PC-9 (cell line): ENCODE measurements at regions not wholly inside any gene's neighbourhood (a gene's known extent, or its start where the extent isn't known, plus 50 kb on each side); places are given as distances from the start of the nearest gene placed in this dataset.

Source experiments
- BruUV-seq: library from RNA; stranded (reverse); fragments of 400-500 nt; replicated peaks from 2 replicates; lab custom pipeline; 2021; lab: Mats Ljungman, UMichigan
- CTCF ChIA-PET: fragments of 300-600 bp; sonication (Branson Sonifier 250); formaldehyde crosslinking; loops from one replicate; lab custom pipeline; 2022; ENCODE audit warnings: antibody characterized with exemption; lab: Charles Lee
- POLR2A ChIA-PET: fragments of 300-600 bp; sonication (Branson Sonifier 250); formaldehyde crosslinking; loops from one replicate; lab custom pipeline; 2022; ENCODE audit warnings: antibody characterized with exemption; ENCODE audit not compliant: unreplicated experiment; lab: Charles Lee
- DNase-seq, 2 experiments: peaks; one replicate each; pipeline versions ENCODE4 v3.0.0 to v3.0.0-alpha.2; 2015 to 2022; ENCODE audit warnings: mixed read lengths in 1 of 2
- H2AFZ ChIP-seq: fragments of 200-600 bp; sonication (generic); 2 replicates; pipeline ENCODE4 v1.8.1; 2017; ENCODE audit warnings: antibody characterized with exemption
- H3F3A ChIP-seq: fragments of 200-600 bp; sonication (generic); 2 replicates; pipeline ENCODE4 v1.8.1; 2017; ENCODE audit warnings: antibody characterized with exemption, mild to moderate bottlenecking, low read depth; ENCODE audit not compliant: insufficient read depth
- H3K27ac ChIP-seq: fragments of 200-600 bp; sonication (generic); 2 replicates; pipeline ENCODE4 v1.6.1; 2016; ENCODE audit warnings: mixed run types
- H3K27me3 ChIP-seq: fragments of 200-600 bp; sonication (generic); 2 replicates; pipeline ENCODE4 v1.6.1; 2016; ENCODE audit warnings: low read depth, mixed run types; ENCODE audit not compliant: insufficient read depth
- H3K36me3 ChIP-seq: fragments of 200-600 bp; sonication (generic); 2 replicates; pipeline ENCODE4 v1.6.1; 2016; ENCODE audit warnings: low read depth, mixed run types
- H3K4me1 ChIP-seq: fragments of 200-600 bp; sonication (generic); replicated peaks from 2 replicates; pipeline ENCODE4 v1.6.1; 2016; ENCODE audit warnings: mixed run types; ENCODE audit not compliant: insufficient read depth
- H3K4me2 ChIP-seq: fragments of 200-600 bp; sonication (generic); 2 replicates; pipeline ENCODE4 v1.6.1; 2017; ENCODE audit warnings: mixed run types
- H3K4me3 ChIP-seq: fragments of 200-600 bp; sonication (generic); 2 replicates; pipeline ENCODE4 v1.6.1; 2016; ENCODE audit warnings: mixed run types
- H3K79me2 ChIP-seq: fragments of 200-600 bp; sonication (generic); 2 replicates; pipeline ENCODE4 v1.6.1; 2017; ENCODE audit warnings: low read depth, mixed run types
- H3K9me2 ChIP-seq: fragments of 200-600 bp; sonication (generic); 2 replicates; pipeline ENCODE4 v1.8.1; 2017; ENCODE audit warnings: mild to moderate bottlenecking; ENCODE audit not compliant: insufficient read depth
- H3K9me3 ChIP-seq: fragments of 200-600 bp; sonication (generic); 2 replicates; pipeline ENCODE4 v1.8.1; 2016; ENCODE audit warnings: low read depth; ENCODE audit not compliant: insufficient read depth
- H4K20me1 ChIP-seq: fragments of 200-600 bp; sonication (generic); 2 replicates; pipeline ENCODE4 v1.8.1; 2017; ENCODE audit not compliant: insufficient read depth
- CTCF ChIP-seq: fragments of 200-600 bp; sonication (generic); conservative IDR thresholded peaks from 2 replicates; pipeline ENCODE4 v1.6.1; 2017; ENCODE audit warnings: mixed run types, antibody characterized with exemption, mild to moderate bottlenecking, moderate library complexity
- EZH2 ChIP-seq: fragments of 200-600 bp; sonication (generic); IDR thresholded peaks from 2 replicates; pipeline ENCODE4 v1.8.0; 2017; ENCODE audit warnings: antibody characterized with exemption, low read depth
- intact Hi-C: fragments of 100-400 bp; cut with micrococcal nuclease; formaldehyde crosslinking; loops from one replicate; pipeline ENCODE4 v1.10.0; 2022; ENCODE audit not compliant: unreplicated experiment

- no peak for DNase-seq
- no peak overlapping the region; the same call in 1 of the 2 replicates for H2AFZ ChIP-seq
- H3K4me1 ChIP-seq = no peaks in the 10 kb centered on the region
- intact Hi-C loops = no loop called here
- no TSS peak for BruUV-seq
- ChIA-PET CTCF (no interaction called here), POLR2A (no interaction called here)
- H3K27me3 ChIP-seq = no peaks in the 10 kb centered on the region
- no peak overlapping the region for H3K4me3 ChIP-seq
- no peaks in the 10 kb centered on the region for H3K36me3 ChIP-seq
- H3K79me2 ChIP-seq = no peaks in the 10 kb centered on the region
- H3K9me3 ChIP-seq = no peaks in the 10 kb centered on the region
- H3F3A ChIP-seq = no peaks in the 10 kb centered on the region
- no peak overlapping the region for H3K27ac ChIP-seq
- H3K4me2 ChIP-seq = no peak overlapping the region
- H4K20me1 ChIP-seq = no peaks in the 10 kb centered on the region
- TF ChIP-seq CTCF = no peak
- no peak for TF ChIP-seq EZH2
- no peaks in the 10 kb centered on the region; the same call in 1 of the 2 replicates for H3K9me2 ChIP-seq
Observed at GRCh38 chr18:67145586-67146292, 370.8 kb downstream of the DSEL start.

- H3K4me3 ChIP-seq = no peak overlapping the region
- no peaks in the 10 kb centered on the region for H4K20me1 ChIP-seq
- DNase-seq = no peak
- no peaks in the 10 kb centered on the region; the same call in 1 of the 2 replicates for H3K9me2 ChIP-seq
- H3K9me3 ChIP-seq = no peaks in the 10 kb centered on the region
- H3K79me2 ChIP-seq = no peaks in the 10 kb centered on the region
- H3K27ac ChIP-seq = no peak overlapping the region
- CTCF ChIA-PET = no interaction called here
- POLR2A ChIA-PET = interaction anchor here (0.7 kb wide), 1 partner anchor 1402 kb away, joined by 6 read pairs; no protein-coding TSS in a partner anchor
- no peak overlapping the region for H3K4me2 ChIP-seq
- no peaks in the 10 kb centered on the region for H3F3A ChIP-seq
- TF ChIP-seq EZH2 (no peak), CTCF (no peak)
- intact Hi-C loops = no loop called here
- H2AFZ ChIP-seq = no peak overlapping the region
- no peaks in the 10 kb centered on the region for H3K4me1 ChIP-seq
- BruUV-seq = no TSS peak
- H3K27me3 ChIP-seq = no peaks in the 10 kb centered on the region
- H3K36me3 ChIP-seq = no peaks in the 10 kb centered on the region
Observed at GRCh38 chr18:67144329-67144728, 372.2 kb downstream of the DSEL start.

DNA sequence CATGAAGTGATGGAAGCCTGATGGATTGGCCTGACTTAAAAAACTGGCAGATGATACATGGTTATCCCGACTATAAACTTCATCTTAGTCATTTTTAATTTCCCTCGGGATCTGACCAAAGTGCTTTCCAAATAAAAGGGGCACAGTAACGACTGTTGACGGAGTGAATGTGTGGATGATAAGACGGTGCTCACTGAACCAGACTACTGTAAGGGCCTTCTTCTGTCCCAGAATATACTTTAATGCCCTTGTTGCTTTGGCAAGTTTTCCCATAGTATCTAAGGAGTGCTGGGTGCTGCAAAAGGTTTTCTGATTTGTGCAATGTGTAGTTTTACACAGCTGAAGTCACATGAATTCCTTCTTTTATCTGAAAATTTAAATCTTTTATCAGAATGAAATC is 373.5 kb downstream of the DSEL start:
- no TSS peak for BruUV-seq
- TF ChIP-seq EZH2 = no peak
- no peak for TF ChIP-seq CTCF
- Histone ChIP-seq H2AFZ (no peak overlapping the region), H3K27me3 (no peaks in the 10 kb centered on the region), H3K27ac (no peak overlapping the region), H3K4me1 (no peaks in the 10 kb centered on the region), H3F3A (no peaks in the 10 kb centered on the region), H3K4me2 (no peak overlapping the region), H3K9me2 (no peaks in the 10 kb centered on the region; the same call in 1 of the 2 replicates), H3K9me3 (no peaks in the 10 kb centered on the region; the same call in 1 of the 2 replicates), H3K36me3 (no peaks in the 10 kb centered on the region), H3K4me3 (no peak overlapping the region), H3K79me2 (no peaks in the 10 kb centered on the region), H4K20me1 (no peaks in the 10 kb centered on the region)
- intact Hi-C loops = no loop called here
- no peak for DNase-seq
- ChIA-PET CTCF (no interaction called here), POLR2A (no interaction called here)
